HEK293 (cell line): ENCODE measurements at regions not wholly inside any gene's neighbourhood (a gene's known extent, or its start where the extent isn't known, plus 50 kb on each side); places are given as distances from the start of the nearest gene placed in this dataset.

Experiments
- BCL6B ChIP-seq: fragments of 450-650 bp; formaldehyde crosslinking; IDR thresholded peaks from 2 replicates; pipeline ENCODE4 v1.5.1; 2017; ENCODE audit warnings: missing biosample characterization, missing genetic modification characterization
- CTCF ChIP-seq: fragments of 450-650 bp; formaldehyde crosslinking; IDR thresholded peaks from 2 replicates; pipeline ENCODE4 v1.5.1; 2016; ENCODE audit warnings: missing biosample characterization, missing genetic modification characterization
- PBX3 ChIP-seq: sonication (generic); formaldehyde crosslinking; IDR thresholded peaks from 2 replicates; pipeline ENCODE4 v1.8.1; 2022; ENCODE audit warnings: mild to moderate bottlenecking, moderate library complexity, missing genetic modification reagents
- PRDM1 ChIP-seq: fragments of 450-650 bp; formaldehyde crosslinking; IDR thresholded peaks from 2 replicates; pipeline ENCODE4; 2016; ENCODE audit warnings: missing biosample characterization, missing genetic modification characterization
- YY1 ChIP-seq: fragments of 450-650 bp; formaldehyde crosslinking; IDR thresholded peaks from 2 replicates; pipeline ENCODE4 v1.5.1; 2018; ENCODE audit warnings: missing biosample characterization, missing genetic modification characterization
- ZNF324 ChIP-seq: fragments of 450-650 bp; formaldehyde crosslinking; IDR thresholded peaks from 2 replicates; pipeline ENCODE4 v1.5.1; 2016; ENCODE audit warnings: missing biosample characterization, missing genetic modification characterization
- ZNF416 ChIP-seq: fragments of 450-650 bp; formaldehyde crosslinking; IDR thresholded peaks from 2 replicates; pipeline ENCODE4 v1.5.1; 2016; ENCODE audit warnings: missing biosample characterization, missing genetic modification characterization
- ZNF549 ChIP-seq: fragments of 450-650 bp; IDR thresholded peaks from 2 replicates; pipeline ENCODE4 v1.5.1; 2018; ENCODE audit warnings: missing biosample characterization, missing genetic modification characterization, mild to moderate bottlenecking, inconsistent platforms, moderate library complexity
- ZNF707 ChIP-seq: fragments of 450-650 bp; formaldehyde crosslinking; IDR thresholded peaks from 2 replicates; pipeline ENCODE4 v1.5.1; 2016; ENCODE audit warnings: missing biosample characterization, missing genetic modification characterization
- TF ChIP-seq, protein P1 (sequence below): fragments of 450-650 bp; formaldehyde crosslinking; IDR thresholded peaks from 2 replicates; pipeline ENCODE4 v1.5.1; 2016; ENCODE audit warnings: missing biosample characterization, missing genetic modification characterization, low read depth
- TF ChIP-seq, protein P2 (sequence below): fragments of 450-650 bp; formaldehyde crosslinking; IDR thresholded peaks from 2 replicates; pipeline ENCODE4 v1.5.1; 2016; ENCODE audit warnings: missing biosample characterization, missing genetic modification characterization

- TF ChIP-seq ZNF707 (tag by site-specific recombination) (no peak), ZNF324 (tag by site-specific recombination) (no peak), ZNF549 (no peak), BCL6B (no peak), PRDM1 (tag by site-specific recombination) (no peak), PBX3 (no peak), CTCF (tag by site-specific recombination) (no peak), ZNF416 (tag by site-specific recombination) (no peak), YY1 (tag by site-specific recombination) (no peak)
- TF ChIP-seq, protein P1, sequence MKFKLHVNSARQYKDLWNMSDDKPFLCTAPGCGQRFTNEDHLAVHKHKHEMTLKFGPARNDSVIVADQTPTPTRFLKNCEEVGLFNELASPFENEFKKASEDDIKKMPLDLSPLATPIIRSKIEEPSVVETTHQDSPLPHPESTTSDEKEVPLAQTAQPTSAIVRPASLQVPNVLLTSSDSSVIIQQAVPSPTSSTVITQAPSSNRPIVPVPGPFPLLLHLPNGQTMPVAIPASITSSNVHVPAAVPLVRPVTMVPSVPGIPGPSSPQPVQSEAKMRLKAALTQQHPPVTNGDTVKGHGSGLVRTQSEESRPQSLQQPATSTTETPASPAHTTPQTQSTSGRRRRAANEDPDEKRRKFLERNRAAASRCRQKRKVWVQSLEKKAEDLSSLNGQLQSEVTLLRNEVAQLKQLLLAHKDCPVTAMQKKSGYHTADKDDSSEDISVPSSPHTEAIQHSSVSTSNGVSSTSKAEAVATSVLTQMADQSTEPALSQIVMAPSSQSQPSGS (tag by site-specific recombination), result no peak
- TF ChIP-seq, protein P2, sequence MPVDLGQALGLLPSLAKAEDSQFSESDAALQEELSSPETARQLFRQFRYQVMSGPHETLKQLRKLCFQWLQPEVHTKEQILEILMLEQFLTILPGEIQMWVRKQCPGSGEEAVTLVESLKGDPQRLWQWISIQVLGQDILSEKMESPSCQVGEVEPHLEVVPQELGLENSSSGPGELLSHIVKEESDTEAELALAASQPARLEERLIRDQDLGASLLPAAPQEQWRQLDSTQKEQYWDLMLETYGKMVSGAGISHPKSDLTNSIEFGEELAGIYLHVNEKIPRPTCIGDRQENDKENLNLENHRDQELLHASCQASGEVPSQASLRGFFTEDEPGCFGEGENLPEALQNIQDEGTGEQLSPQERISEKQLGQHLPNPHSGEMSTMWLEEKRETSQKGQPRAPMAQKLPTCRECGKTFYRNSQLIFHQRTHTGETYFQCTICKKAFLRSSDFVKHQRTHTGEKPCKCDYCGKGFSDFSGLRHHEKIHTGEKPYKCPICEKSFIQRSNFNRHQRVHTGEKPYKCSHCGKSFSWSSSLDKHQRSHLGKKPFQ (tag by site-specific recombination), result no peak
Observed at GRCh38 chrX:128800138-128800537, 723.2 kb downstream of the SMARCA1 start.
